ENCODE measurements at regions not wholly inside any gene's neighbourhood (a gene's known extent, or its start where the extent isn't known, plus 50 kb on each side); places are given as distances from the start of the nearest gene placed in this dataset.

GRCh38 chr9:79135681-79136415, 435.9 kb upstream of the TLE4 start:
- no peaks in the 10 kb centered on the region for H3K27me3 ChIP-seq (ENCODE audit: control insufficient read depth, insufficient read depth, low read length)
- no peak overlapping the region for H3K4me2 ChIP-seq (ENCODE audit: low read length)
- TF ChIP-seq CTCF (IDR thresholded peaks at IDR 0.05) = no peak
- no peak overlapping the region for H3K9ac ChIP-seq
- H3K4me1 ChIP-seq = no peaks in the 10 kb centered on the region
- H3K9me3 ChIP-seq (ENCODE audit: control insufficient read depth, low read length) = no peaks in the 10 kb centered on the region
- H3K27ac ChIP-seq = no peak overlapping the region
- no peak overlapping the region for H3K4me3 ChIP-seq (ENCODE audit: low read depth, low read length)
- no peaks in the 10 kb centered on the region for H3K79me2 ChIP-seq
- H3K36me3 ChIP-seq (ENCODE audit: control insufficient read depth, insufficient read depth, low read length) = no peaks in the 10 kb centered on the region
- H2AFZ ChIP-seq = no peak overlapping the region

GRCh38 chr9:79140751-79141150, 431.0 kb upstream of the TLE4 start:
- H3K9ac ChIP-seq = no peak overlapping the region
- TF ChIP-seq CTCF (IDR thresholded peaks at IDR 0.05) = no peak

GRCh38 chr9:79143211-79143610, 428.6 kb upstream of the TLE4 start:
- Histone ChIP-seq H3K9me3 (ENCODE audit: control insufficient read depth, low read length) (no peaks in the 10 kb centered on the region), H3K4me2 (ENCODE audit: low read length) (no peak overlapping the region), H3K36me3 (ENCODE audit: control insufficient read depth, insufficient read depth, low read length) (no peaks in the 10 kb centered on the region), H3K4me3 (ENCODE audit: low read depth, low read length) (no peak overlapping the region), H3K27me3 (ENCODE audit: control insufficient read depth, insufficient read depth, low read length) (no peaks in the 10 kb centered on the region), H3K9ac (no peak overlapping the region), H2AFZ (no peak overlapping the region), H3K27ac (no peak overlapping the region), H3K4me1 (no peaks in the 10 kb centered on the region), H3K79me2 (no peaks in the 10 kb centered on the region)
- no peak for TF ChIP-seq CTCF (IDR thresholded peaks at IDR 0.05)

More at GRCh38 chr9:79140751-79141150, 431.0 kb upstream of the TLE4 start:
- Histone ChIP-seq H2AFZ (no peak overlapping the region), H3K4me2 (ENCODE audit: low read length) (no peak overlapping the region), H3K27ac (no peak overlapping the region), H3K4me1 (no peaks in the 10 kb centered on the region), H3K79me2 (no peaks in the 10 kb centered on the region), H3K4me3 (ENCODE audit: low read depth, low read length) (no peak overlapping the region), H3K27me3 (ENCODE audit: control insufficient read depth, insufficient read depth, low read length) (no peaks in the 10 kb centered on the region), H3K9me3 (ENCODE audit: control insufficient read depth, low read length) (no peaks in the 10 kb centered on the region), H3K36me3 (ENCODE audit: control insufficient read depth, insufficient read depth, low read length) (no peaks in the 10 kb centered on the region)

GRCh38 chr9:79145442-79145841, 426.3 kb upstream of the TLE4 start:
- no peaks in the 10 kb centered on the region for H3K9me3 ChIP-seq (ENCODE audit: control insufficient read depth, low read length)
- H3K4me2 ChIP-seq (ENCODE audit: low read length) = no peak overlapping the region
- no peak for TF ChIP-seq CTCF (IDR thresholded peaks at IDR 0.05)
- H3K79me2 ChIP-seq = no peaks in the 10 kb centered on the region
- H3K27ac ChIP-seq = no peak overlapping the region
- H2AFZ ChIP-seq = no peak overlapping the region
- no peaks in the 10 kb centered on the region for H3K4me1 ChIP-seq
- H3K9ac ChIP-seq = no peak overlapping the region
- no peaks in the 10 kb centered on the region for H3K27me3 ChIP-seq (ENCODE audit: control insufficient read depth, insufficient read depth, low read length)
- H3K4me3 ChIP-seq (ENCODE audit: low read depth, low read length) = no peak overlapping the region
- no peaks in the 10 kb centered on the region for H3K36me3 ChIP-seq (ENCODE audit: control insufficient read depth, insufficient read depth, low read length)

GRCh38 chr9:79149585-79149984, 422.2 kb upstream of the TLE4 start:
- no peaks in the 10 kb centered on the region for H3K36me3 ChIP-seq (ENCODE audit: control insufficient read depth, insufficient read depth, low read length)

More at GRCh38 chr9:79149585-79149984, 422.2 kb upstream of the TLE4 start:
- TF ChIP-seq CTCF (IDR thresholded peaks at IDR 0.05) = no peak
- Histone ChIP-seq H3K4me3 (ENCODE audit: low read depth, low read length) (no peak overlapping the region), H3K9ac (no peak overlapping the region), H2AFZ (no peak overlapping the region), H3K27ac (no peak overlapping the region), H3K27me3 (ENCODE audit: control insufficient read depth, insufficient read depth, low read length) (no peaks in the 10 kb centered on the region), H3K4me2 (ENCODE audit: low read length) (no peak overlapping the region), H3K4me1 (no peaks in the 10 kb centered on the region), H3K9me3 (ENCODE audit: control insufficient read depth, low read length) (no peaks in the 10 kb centered on the region), H3K79me2 (no peaks in the 10 kb centered on the region)
